PC-3 (cell line): ENCODE measurements at regions not wholly inside any gene's neighbourhood (a gene's known extent, or its start where the extent isn't known, plus 50 kb on each side); places are given as distances from the start of the nearest gene placed in this dataset.
"Not testable (repeated sequence)": the region's sequence is repeated elsewhere in the genome, so short reads cannot be mapped to it uniquely, and the experiment has no call there.

Experiments
- CTCF ChIP-seq: fragments of 300-600 bp; sonication (generic); conservative IDR thresholded peaks from 2 replicates; pipeline ENCODE4 v1.5.1; 2017; ENCODE audit warnings: antibody characterized with exemption, low read depth, mild to moderate bottlenecking, low read length
- EZH2 ChIP-seq: fragments of 300-600 bp; sonication (generic); IDR thresholded peaks from one replicate; pipeline ENCODE4 v1.6.1; 2017; ENCODE audit warnings: antibody characterized with exemption, mild to moderate bottlenecking, low read length; ENCODE audit not compliant: unreplicated experiment
- EZH2phosphoT487 ChIP-seq: fragments of 300-600 bp; sonication (generic); IDR thresholded peaks from 2 replicates; pipeline ENCODE4 v1.6.1; 2018; ENCODE audit warnings: mild to moderate bottlenecking, antibody characterized with exemption, low read length, borderline replicate concordance

- not testable (repeated sequence) for TF ChIP-seq CTCF, EZH2phosphoT487, EZH2
Observed at GRCh38 chr4:55280474-55280873, 65.6 kb upstream of the SRD5A3 start.
